ENCODE measurements at regions not wholly inside any gene's neighbourhood (a gene's known extent, or its start where the extent isn't known, plus 50 kb on each side); places are given as distances from the start of the nearest gene placed in this dataset.

DNA sequence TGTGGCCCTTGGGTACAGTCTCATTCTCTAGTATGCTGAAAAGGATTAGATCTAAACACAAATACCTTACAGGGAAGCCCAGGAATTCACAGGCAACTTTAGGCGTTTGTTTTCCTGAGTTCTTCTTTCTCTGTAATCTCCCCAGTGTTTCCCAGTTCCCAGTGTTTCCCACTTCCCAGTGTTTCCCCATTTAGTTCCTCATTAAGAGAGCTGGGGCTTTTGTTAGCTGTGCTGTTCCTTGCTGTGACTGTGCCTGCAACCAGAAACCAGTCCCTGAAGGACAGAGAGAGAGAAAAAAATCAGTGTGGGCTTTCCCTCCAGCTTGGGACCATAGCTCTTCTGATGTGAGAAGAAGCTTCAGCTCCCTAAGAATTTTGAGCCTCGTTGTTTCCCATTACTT is 802.9 kb upstream of the COBL start:
- DNase-seq = no peak

DNA sequence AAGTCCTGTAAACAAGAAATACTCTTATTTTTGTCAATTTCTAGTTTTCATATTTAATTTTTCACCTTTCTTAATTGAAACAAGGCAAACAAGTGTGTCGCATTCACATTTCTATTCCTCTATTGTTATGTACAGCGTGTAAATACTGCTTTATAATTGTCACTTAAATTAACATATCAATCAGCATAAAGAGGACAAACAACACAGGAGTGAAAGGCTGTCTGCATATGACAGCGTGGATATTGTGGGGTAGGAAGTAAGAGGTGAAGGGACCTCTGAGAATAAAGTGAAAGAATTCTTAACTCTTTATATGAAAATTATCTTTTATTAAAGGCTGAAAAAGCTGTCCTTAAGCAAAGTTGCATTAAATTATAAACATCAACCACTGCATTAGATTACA is 797.9 kb upstream of the COBL start:
- DNase-seq = no peak

GRCh38 chr7:52114056-52114455 is 797.4 kb upstream of the COBL start:
- DNase-seq = no peak

DNA sequence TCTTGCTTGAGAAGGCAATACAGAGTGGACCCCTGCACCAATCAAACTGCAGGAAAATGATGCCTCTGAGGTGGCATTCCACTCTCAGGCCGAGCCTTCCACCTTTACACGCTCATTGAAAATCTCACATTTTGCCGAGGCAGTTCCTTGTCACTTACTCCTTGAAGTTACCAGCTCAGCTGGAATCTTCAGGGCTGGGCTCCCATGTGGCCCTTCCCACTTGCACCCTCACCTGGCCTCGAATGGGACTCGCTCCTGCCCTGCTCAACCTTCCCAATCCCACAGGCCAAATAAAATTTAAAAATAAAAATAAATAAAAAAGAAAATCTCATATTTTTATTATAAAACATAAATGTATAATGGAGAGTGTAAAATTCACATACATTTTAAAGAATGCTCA is 790.7 kb upstream of the COBL start:
- no peak for DNase-seq

DNA sequence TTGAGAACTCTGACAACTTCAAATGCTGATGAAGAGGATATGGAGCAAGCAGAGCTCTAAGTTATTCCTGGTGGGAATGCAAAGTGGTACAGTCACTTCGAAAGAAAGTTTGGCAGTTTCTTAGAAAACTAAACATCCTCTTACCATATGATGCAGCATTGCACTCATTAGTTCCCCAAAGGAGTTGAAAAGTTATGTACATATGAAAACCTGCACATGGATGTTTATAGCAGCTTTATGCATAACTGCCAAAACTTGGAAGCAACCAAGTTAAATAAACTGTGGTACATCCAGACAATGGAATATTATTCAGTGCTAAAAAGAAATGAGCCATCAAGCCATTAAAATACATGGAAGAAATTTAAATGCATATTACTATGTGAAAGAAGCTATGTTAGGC is 779.3 kb upstream of the COBL start:
- DNase-seq = no peak

GRCh38 chr7:52091996-52092395 is 775.4 kb upstream of the COBL start:
- no peak for DNase-seq

DNA sequence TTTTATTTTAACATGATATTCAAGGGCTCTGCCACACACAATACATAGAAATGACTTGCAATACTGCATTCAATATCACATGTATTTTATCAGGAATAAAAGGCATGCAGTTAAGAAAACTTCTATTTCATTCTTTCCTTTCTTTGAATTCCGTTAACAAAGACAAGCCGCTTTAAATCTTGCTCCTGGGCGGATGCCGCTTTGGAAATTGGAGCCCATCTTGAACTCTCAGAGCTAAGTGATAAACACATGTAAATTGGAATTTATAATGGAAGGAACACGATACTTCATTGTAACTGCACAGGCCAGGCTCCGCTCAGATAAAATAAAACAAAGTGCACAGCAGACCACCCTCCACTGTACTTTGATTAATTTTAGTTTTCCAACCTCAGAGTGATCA is 774.5 kb upstream of the COBL start:
- no peak for DNase-seq

DNA sequence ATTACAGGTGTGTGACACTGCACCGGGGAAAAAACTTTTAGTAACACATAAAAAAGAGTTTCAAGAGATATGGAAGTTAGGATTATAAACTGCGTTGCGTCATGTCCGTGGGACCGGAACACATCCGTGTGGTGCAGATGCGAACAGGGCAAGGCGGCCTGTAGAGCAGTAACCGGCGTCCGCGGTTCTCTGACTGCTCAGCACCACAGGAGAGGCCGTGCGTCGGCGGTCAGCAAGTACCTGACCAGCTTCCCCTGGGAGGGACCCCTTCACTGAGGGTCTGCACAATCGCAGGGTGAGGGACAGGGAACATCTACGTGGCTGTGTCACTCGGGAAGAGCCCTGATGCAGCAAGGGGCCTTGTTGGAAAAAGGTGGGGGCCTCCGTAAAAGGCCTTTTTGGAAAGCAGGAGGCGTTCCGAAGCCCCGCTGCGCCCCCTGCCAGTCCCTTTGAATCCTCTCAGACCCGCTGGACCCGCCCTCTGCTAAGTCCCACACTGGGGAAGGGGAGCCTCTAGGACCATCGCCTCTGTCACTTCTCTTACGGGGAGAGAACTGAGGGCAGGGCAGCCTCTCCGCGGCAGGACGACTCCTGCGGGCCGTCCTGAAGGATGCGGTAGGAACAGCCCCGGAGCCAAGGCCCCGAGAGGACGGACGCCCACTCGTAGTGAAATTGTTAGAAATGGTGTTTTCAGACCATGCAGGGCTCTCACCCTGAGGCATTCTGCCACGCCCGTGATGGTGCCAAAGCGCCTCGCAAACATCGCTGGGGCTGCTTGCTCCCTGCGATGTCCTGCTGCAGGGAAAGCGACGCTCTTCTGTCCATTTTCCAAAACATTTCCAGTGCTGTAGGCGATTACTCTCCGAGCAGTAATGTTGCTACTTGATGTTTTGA is 771.6 kb upstream of the COBL start:
- no peak for DNase-seq

- no peak for DNase-seq
These were observed 769.0 kb upstream of the COBL start for GRCh38 chr7:52085610-52086009.

DNA sequence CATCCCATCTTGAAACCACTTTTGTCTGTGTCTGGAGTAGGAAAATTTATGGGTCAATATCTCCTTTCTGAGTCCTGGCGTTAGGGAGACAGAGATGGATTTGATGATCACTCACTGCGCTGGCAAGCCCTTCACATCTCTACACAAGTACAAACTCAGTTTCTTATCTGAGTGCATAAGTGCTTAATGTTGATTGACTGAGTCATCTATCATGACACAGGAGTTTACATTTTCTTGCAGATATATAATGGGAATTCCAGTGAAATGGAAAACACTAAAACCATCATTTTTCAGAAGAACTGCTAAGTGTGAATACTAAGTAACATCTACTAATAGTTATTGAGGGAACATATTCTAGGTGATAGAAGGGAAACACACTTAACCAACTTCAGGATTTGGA is 763.9 kb upstream of the COBL start:
- DNase-seq = no peak

GRCh38 chr7:52079726-52080125 is 763.1 kb upstream of the COBL start:
- no peak for DNase-seq

DNA sequence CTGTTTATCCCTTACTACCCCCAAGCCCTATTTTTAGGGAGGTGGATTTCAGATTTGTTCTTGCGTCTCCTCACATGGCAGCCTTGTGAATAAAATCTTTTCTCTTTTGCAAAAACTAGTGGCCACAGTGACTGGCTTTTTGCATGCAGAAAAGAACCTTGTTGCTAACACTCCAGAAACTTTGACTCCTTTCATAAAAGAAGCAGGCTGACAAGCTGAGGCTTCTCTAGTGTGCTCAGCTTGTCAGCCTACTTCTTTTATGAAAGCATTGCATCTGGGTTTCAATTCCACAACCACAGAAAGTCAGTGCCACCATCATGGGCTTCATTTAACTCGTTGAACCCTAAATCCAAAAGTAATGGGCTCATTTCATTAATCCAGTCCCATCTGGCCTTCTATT is 761.0 kb upstream of the COBL start:
- no peak for DNase-seq

DNA sequence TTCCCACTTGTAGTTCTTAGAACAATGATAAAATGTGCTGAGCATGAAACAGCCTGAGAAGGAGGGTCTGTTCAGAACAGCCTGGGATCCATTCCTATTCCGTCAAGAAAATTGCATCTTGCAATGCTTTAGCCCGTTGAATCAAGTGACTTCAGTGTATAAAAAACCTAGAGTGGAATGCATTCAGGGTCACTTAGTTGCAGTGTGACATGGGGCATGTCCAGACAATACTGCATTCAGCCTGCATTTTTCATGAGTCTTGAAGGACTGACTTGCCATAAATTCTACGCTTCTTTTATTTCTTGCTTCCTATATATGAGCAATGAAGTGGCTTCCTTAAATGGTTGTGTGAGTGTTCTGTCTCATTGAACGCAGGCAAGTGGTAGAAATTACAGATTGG is 758.3 kb upstream of the COBL start:
- no peak for DNase-seq

DNA sequence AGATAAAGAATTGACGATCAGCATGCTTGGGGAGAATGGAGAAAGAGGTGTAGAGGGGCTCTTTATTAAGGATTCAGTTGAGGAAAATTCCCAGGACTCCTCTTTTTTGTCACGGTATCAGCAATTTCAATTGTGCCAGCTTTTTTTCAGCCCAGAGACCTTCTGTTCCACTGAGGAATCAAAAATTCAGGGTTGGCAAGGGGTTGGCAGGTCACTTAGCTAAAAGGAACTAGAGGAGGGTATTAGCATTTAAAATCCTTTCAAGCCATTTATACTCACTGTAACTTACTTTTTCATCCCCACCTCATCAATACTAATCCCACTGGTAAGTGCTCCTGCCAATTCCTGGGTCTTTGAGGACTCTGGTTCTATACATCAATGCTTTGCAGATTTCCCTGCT is 757.5 kb upstream of the COBL start:
- DNase-seq = no peak

DNA sequence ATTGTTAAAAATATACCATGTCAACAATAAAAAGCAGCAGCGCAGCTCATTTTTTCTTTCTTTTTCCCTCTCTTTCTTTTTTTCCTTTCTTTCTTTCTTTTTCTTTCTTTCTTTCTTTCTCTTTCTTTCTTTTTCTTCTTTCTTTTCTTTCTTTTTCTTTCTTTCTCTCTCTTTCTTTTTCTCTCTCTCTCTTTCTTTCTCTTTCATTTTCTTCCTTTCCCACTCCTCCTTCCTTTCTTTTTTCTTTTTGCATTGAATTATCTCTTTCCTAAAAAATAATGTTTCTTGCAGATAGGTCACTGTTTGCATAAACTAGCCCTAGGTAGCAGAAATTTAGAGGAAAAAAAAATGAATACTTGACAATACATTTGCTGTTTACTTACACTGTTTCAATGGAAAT is 755.1 kb upstream of the COBL start:
- DNase-seq = no peak

GRCh38 chr7:52064493-52064892 is 747.9 kb upstream of the COBL start:
- DNase-seq = no peak

DNA sequence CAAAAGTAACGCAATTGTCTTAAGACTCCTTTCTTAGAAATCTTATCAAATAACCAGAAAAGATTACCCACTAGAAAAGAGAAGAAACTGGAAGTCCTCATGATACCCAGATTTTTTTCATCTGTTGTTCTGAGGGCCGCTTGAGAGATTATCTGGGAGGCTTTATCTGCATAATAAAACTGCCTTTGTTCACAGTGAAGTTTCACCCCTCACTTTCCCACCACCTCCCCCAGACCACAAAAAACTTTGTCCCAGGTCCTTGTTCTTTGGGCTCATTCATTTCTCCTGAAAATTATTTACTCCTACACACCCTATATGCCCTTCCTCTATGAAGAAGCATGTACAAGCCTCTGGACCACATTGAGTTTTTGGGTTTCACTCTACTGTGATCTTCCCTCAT is 745.1 kb upstream of the COBL start:
- no peak for DNase-seq

DNA sequence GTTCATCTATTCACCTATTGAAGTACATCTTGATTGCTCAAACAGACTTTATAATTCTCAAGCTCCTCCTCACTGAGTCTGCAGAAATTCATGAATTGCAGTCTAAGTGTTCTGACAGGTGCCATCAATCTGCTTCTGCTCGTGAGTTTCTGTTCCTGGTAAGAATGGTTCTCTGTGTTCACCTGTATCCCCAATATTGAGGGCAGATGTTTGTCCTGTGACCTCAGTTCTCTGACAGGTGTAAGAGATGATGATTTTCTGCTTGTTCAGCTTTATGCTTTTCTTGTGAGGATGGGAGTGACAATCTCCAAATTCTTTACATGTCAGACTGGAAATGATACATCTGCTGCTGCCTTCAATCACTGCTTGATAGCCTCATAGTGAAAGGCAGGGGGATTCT is 736.9 kb upstream of the COBL start:
- DNase-seq = no peak

DNA sequence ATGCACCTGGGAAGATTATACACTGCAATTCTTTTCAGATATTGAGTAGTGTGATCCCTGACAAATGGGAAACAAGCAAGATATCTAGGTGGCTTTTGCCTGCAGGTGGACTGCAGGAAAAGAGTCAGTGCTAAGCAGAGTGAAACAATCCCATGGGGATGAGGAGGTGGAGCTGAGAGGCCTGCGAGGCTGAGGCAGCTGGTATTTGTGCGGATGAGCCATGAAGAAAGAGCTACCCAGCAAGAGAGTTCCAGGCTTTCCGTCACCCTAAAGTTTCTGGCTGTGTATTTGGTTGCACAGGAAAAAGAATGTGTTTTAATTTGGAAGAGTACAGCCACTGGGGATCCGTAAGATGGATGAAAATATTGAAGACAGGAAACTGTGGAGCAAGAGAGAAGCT is 714.1 kb upstream of the COBL start:
- DNase-seq = no peak

GRCh38 chr7:52026140-52026539 is 709.5 kb upstream of the COBL start:
- DNase-seq = no peak

GRCh38 chr7:52021343-52021742 is 704.7 kb upstream of the COBL start:
- DNase-seq = no peak

- DNase-seq = no peak
These were observed 702.1 kb upstream of the COBL start for GRCh38 chr7:52018680-52019054.

GRCh38 chr7:52017802-52018679 is 701.4 kb upstream of the COBL start:
- DNase-seq = no peak

- no peak for DNase-seq
These were observed 692.6 kb upstream of the COBL start for GRCh38 chr7:52009181-52009580.

Data from fibroblast of skin of right biceps (primary cell).